ENCODE measurements at regions not wholly inside any gene's neighbourhood (a gene's known extent, or its start where the extent isn't known, plus 50 kb on each side); places are given as distances from the start of the nearest gene placed in this dataset.

DNA sequence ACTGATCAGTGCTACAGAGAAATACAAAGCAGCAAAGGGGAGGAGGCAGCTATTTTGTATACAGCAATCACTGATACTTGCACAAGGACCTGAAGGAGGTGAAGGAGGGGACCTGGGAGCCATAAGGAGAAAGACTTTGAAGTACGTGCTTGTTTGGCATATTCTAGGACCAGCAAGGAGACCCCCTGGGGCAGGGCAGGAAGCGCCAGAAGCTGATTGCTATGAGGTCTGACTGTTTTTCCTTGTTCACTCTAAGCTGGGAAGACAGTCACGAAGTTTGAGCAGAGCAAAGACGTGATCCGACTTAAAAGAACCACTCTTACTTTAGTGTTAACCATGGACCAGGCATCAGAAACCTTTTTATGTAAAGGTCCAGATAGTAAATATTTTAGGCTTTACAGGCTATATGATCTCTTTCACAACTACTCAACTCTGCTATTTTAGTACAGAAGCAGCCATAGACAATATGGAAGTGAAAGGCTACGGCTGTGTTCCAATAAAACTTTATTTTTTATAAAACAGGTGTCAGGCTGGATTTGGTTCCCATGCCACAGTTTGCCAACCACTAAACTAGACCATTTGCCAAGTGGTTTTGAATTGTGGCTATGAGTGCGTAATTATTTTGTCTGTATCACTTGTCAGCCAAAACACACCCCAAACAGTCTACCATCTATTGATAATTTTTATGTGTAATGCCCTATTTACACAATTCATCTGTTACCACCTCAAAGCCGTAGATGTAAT lies 217.9 kb downstream of the PRL start:
- DNase-seq, result no peak

DNA sequence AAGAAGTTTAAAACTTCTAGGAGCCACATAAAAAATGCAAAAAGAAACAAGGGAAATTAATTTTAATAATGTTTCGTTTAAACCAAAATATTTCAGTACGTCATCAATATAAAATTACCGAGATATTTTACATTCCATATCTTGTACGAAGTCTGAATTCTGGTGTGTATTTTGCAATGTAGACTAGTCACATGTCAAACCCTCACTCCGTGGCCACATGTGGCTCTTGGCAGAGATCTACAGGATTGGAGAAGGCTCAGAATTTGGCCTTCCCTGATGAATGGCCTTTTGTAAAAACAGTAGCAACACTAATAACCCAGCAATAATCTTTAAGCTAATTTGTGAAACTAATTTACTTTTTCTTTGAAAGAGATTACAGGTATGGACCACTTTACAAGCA lies 217.1 kb downstream of the PRL start:
- DNase-seq, result no peak

DNA sequence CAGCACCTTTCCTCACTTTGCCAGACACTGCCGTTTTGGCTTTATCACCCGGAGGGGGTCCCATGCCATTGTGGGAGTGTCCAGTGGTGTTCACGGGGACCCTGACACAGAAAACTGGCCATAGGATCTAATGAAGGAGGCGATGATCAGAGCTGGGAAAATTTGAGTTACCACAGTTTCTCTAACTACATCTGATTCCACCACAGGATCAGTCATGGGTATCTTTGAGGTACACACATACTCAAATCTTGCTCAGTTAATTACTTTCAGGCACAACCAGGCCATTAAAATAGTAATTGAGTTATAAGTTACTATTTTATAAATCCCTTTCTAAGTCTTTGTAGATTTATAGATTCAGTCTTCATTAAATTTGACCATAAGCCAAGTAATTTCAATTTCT lies 215.1 kb downstream of the PRL start:
- no peak for DNase-seq

DNA sequence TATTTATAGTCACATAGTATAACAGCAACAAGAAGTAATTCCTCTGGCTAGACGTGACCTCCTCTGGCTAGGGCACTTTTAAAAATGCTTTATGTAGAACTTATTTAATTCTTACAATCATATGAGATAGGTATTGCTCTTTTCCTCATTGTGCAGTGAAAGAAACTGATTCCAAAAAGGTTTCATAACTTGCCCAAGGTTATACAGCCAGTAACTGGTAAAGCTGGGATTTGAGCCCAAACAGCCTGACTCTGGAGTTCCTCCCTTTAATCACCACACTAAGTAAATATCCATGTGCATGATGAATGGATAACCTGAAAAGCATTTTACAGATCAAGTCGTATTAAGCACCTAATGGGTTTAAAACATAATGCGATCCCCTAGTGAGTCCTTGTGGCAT lies 214.6 kb downstream of the PRL start:
- DNase-seq, result no peak

DNA sequence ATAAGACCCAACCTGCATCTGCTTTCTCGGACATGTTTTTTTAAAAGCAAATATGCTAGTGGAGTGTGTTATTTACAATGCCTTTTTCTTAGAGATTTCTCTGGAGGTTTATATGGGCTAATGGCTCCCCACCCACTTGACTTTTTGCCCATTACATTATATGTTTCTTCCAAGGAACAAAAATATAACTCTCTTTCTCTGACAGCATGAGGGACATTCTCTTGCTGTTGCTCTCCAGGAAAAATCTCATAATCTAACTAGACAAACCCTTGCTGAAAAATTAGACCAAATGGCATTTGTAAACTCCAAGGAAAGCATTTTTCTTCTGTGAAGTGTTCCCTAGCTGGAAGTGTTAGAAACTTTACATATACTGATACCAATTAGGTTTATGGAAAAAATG lies 213.7 kb downstream of the PRL start:
- DNase-seq, result no peak

DNA sequence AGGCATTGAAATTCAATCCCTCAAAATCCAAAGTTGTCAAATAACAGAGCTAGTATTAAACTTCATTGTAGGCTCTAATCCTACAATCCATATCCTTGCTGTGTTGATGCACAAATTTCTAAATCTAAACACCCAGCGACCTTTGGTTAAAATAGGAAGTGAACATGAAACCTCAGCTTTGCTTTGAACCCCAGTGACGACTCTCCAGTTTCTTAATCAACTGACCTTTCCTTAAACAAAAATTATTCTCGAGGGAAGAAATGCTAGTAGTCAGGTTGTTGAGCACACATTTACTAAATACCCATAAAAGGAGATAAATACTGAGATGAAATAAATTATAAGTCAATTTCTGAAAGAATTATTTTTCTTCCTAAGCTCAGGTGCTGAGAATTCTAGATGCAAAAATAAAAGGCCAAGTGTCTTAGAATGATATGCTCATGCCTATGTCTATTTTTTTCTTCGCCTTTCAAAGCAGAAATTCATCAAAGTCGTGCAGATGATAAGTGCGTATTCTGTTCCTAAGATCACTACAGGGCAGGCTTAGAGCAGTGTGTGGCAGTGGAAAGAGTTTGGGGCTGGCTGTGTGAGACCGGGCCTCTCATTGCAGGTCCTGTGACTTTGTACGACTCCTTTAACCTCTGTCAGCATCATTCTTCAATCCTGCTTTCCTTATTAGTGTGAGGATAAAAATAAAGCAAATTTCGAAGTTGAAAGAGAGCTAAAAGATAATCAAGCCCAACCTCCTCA lies 208.7 kb downstream of the PRL start:
- DNase-seq, result no peak

DNA sequence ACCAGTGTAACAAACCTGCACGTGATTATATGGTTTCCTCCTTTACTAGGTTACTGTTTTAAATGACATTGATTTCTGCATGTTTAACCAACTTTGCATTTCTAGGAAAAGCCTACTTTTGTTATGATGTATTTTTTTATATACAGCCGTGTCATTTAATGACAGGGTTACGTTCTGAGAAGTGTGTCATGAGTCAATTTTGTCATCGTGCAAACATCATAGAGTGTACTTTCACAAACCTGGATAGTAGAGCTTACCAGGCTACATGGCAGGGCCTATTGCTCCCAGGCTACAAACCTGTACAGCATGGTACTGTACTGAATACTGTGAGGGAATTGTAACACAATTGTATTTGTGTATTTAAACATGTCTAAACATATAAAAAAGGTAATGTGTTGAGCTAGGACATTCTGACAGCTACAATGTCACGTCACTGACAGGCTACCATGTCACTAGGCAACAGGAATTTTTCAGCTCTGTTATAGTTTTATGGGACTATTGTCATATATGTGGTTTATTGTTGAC lies 205.3 kb downstream of the PRL start:
- no peak for DNase-seq

DNA sequence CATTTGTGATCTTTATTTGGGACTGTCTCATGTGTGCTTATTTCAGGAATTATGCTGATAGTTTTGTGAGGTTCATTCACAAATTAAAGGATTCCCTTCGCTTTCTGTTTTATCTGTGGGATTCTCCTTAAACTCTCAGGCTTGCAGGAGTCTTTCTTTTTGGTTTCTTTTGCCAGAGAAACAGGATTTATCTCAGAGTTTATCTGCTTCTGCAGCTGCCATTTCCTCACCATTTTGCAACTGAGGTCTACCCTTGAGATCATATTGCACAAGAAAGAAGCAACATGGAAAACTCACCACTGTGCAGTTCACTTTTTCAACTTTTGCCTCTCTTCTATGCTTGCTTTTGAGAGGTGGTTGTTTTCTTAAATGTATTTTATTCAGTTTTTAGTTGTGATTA lies 201.0 kb downstream of the PRL start:
- no peak for DNase-seq

DNA sequence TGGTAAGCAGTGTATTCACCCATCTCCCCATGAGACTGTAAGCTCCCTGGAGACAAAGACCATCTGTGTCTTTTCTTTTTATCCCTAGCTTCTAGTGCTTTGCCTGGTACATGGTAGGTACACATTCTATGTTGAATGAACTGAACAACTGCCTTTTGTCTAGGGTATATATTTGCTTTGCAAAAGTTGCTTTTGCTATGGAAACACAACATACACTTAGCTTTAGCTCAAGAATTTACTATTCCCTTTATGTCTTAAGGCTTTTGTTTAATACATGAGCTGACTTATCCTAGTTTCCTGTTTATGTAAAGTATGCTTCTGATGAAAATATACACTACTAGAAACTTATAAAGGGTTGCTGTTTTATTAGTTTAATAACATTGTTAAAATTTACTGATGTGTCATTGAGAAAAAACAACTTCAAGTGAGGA lies 198.2 kb downstream of the PRL start:
- peak; percentile 22 to 37 for DNase-seq

DNA sequence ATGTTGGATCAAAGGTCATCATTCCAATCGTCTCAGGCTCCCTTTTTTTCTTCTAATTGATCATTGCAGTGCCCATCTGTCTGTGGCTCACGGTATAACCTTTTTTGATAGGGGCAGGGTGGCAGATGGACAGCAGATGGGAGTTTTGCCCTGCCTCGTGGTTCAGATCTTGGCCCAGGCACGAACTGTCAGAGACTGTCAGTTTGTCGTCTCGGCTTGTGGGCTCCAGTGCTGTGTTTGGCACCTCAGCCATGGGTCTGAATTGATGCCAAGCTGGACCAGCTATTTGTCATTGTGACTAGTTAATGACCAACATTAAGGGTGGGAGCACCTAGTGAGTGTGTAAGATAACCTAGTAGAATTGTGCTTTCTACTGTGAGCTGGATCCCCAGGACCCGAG lies 197.6 kb downstream of the PRL start:
- no peak for DNase-seq

DNA sequence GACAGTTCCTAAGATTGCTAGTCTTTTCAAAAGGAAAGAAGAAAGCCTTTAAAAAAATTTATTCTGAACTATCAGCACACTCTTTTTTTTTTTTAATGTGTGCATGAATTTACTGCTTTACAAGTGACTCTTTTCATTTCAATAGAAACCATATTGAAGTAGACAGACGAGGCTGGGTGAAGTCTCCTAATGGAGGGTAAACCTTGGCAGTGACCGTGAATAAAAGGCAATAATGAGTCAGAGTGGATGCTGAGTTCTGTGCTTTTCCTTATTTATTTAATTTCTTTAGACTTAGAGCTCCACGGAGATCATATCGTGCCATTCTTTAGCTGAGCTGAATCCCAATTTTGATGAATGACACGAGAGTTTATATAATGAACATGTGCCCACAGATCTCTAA lies 196.9 kb downstream of the PRL start:
- no peak for DNase-seq

DNA sequence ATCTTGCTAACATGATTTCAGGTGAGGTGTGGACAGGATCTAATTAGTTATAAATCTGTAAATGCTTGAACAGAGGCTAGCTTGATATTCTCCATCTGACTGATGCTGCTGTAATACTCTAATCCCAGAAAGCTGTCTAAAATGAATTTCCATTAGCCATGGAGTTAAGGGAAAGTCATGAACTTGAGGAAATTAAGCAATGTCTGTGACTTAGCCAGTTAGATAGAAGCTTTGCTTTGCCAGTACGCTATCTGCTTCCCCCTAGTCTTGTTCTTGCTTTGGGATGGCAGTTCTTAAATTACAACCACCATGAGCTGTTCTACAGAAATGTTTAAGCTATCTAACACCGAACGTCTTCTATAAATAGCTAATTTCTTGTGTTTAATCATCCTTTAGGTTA lies 195.7 kb downstream of the PRL start:
- no peak for DNase-seq

DNA sequence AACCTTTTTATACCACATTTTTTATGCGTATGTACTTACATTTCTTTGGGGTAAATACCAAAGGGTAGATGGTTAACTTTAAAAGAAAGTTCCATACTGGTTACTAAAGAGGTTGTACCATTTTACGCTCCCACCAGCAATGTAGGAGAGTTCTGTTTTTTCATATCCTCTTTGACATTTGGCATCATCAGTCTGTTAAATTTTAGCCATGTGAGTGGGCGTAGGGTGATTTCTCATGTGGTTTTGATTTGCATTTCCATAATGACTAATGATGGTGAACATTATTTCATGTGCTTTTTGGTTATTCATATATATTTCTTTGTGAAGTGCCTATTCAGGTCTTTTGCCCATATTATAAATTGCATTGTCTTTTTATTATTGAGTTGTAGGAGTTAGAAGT lies 194.2 kb downstream of the PRL start:
- no peak for DNase-seq

DNA sequence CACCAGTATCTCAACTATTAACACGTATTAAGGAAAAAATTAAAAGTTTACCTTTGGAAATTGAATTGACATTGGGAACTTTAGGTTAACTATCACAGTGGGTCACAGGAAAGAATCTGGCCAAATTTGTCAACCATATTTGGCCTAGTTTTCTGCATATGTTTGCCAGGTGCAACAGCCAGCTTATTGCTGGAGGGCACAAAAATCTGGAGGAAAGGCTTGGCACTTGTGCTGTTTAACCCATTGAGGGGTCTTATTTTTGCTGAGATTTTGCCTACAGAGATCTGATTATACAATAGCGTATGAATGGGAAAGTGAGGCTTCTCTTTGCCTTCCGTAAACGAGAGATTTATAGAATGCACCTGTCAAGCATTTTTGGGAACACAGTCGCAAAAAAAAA lies 190.4 kb downstream of the PRL start:
- no peak for DNase-seq

DNA sequence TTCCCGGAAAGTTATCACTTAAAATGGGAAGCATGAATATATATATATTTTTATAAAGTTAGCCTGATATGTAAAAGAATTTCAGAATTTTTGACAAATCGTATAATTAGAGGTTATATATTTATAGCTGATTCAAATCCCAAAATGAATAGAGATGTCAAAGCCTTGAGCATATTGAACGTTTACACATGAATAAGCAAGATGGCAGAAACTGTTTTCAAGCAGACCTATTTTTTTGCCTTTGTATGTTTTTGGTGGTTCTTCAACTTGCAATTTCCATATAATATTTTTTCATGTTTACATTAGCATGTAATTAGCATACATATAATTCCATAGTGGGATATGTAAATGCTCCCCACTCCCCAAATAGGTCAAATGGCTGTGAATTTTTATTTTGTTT lies 189.9 kb downstream of the PRL start:
- DNase-seq, result no peak

DNA sequence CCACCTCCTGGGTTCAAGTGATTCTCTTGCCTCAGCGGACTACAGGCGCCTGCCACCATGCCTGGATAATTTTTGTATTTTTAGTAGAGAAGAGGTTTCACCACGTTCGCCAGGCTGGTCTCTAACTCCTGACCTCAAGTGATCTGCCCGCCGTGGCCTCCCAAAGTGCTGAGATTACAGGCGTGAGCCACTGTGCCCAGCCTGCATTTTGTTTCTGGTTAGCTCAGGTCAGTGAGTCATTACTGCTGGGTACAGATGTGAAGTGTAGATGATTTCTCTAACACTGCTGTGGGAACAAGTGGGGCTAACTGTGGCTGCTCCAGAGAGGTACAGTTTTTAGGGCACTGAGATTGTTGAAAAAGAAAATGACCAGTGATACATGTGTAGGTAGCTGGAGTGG lies 188.6 kb downstream of the PRL start:
- no peak for DNase-seq

DNA sequence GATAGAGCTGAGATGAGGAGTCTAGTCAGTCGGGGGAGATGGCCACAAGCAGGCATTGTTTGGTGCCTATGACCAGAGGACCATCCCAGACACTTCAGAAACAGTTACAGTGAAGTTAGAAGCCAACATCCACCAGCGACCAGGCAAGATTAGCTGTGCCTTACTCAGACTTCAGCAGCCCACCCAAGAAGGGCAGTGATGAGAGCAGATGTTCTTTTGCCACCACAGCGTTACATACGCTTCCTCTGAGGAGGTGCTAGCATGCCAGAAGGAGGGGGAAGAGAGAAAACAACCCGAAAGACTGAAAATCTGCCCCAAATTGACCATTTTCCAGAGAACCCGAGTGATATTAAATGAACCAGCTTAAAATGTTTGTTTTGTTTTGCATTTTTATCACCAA lies 186.8 kb downstream of the PRL start:
- no peak for DNase-seq

DNA sequence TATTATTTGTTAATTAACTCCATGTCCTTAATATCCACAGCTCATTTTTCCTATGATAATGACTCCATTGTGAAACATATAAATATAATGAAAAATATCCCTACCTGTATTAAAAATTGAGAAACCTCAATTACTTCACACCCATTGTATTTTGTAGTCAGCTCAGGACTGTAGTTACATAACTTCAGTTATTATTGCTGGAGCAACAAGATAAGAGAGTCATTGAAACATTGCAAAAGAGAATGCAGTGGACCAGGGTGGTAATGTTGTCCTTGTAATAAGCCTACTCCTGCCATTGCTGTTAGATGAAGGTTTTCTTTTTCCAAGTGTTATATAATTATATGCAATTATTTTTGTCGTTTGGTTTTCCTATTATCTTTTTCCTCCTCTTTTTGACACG lies 184.4 kb downstream of the PRL start:
- no peak for DNase-seq

DNA sequence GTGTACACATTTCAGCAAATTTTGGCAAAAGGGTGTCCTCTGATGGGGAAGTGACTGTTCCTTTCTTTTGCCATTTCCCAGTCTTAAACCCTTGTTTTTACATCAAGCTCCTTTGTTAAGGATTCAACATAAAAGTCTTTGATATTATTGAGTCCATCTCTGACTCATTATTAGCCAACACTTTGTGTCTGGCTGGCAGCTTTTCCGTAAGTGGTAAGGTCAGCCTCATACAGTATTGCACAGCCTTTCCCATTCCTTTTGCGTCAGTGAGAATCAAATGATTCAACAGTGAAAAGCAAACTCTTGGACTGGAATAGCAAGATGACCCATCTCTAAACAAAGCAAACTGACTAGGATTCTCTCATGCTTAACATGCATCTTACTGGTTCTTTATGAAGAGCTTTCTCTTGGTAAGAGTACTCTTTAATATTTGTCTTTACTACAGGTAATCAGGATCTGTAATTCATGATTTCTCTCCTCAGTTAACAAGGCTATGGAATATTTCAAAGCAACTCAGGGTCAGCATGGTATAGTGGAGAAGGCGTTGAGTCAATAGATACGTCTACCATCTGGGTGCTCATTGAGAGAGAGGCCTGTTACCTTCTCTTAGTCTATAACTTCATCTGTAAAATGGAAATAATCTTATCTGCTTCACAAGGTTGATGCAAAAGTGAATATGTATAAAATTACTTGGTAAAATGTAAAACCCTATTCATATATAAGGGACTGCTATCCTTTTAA lies 183.6 kb downstream of the PRL start:
- DNase-seq, result no peak

DNA sequence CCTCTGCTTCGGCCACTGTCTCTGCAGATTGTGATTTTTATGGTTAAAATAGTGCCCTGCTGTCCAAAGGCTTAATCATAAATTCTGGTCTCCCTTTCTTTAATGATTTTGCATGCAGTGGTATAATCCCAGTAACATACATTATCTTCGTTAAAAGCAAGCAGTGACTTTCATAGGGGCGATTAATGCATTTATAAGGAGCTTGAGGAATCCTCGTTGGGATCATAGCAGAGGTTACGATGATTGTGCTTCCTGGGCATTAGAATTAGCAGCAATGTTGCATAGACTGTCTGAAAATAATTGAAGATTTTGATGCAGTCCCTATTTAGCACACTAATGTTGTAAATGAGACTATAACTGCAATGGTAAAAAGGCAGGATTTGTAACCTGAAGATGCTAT lies 181.3 kb downstream of the PRL start:
- no peak for DNase-seq

DNA sequence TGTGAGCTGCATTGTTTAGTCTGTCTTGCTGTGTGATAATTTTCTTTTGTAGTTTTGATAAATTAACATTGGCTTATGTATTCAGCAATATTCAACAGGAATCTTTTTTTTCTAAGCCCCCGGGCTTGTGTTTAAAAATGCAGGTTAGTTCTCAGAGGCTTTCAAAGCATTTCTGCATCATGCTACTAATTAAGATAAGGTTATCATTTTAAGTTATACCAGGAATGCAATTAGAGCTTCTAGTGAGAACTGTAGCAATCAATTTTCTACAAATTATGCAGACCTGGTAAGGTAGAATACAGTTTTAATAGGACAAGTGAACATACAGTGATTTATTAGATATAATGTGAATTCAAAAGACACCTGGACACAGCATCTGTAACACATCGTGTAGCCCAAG lies 179.2 kb downstream of the PRL start:
- no peak for DNase-seq

DNA sequence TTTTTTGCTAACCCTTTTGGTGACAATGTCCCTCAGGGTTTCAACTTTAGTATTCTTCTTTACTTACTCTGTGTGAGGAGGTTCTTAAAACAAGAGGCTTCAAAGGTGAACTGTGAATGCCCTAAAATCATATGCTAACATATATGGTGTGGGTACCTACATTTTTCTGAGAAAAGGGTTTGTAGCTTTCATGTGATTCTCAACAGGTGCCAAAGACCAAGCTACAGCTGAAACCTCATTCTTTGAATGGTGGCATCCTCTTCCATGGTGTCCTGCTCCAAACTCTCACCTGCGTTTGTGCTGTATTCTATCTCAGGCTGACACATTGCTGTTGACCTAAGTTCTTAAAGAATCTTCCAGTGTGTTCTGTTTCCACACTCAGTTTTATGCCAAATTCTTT lies 177.3 kb downstream of the PRL start:
- DNase-seq, result no peak

DNA sequence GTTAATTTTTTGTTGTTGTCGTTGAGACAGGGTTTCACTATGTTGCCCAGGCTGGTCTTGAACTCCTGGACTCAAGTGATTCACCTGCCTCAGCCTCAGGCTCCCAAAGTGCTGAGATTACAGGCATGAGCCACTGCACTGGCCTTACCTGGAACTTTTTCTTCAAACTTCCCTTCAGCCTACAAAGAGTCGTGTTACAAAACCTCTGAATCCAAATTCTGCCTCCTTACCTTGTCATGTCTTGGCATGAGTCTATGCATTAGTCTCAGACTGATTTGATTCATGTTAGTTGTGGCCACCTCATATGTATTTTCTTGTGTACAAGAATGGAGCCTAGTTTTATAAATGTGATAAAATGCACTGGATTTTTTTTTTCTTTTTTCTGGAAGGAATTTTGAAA lies 172.1 kb downstream of the PRL start:
- DNase-seq, result no peak

DNA sequence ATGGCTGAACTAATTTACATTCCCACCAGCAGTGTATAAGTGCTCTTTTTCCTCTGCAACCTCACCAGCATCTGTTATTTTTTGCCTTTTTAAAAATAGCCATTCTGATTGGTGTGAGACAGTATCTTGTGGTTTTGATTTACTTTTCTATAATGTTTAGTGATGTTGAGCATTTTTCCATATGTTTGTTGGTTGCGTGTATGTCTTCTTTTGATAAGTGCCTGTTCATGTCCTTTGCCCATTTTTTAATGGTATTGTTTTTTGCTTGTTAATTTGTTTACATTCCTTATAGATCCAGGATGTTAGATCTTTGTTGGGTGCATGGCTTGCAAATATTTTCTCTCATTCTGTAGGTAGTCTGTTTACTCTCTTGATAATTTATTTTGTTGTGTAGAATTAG lies 169.9 kb downstream of the PRL start:
- no peak for DNase-seq

Data from NCI-H1930 (cell line).